GM21825 (cell line): ENCODE measurements at regions not wholly inside any gene's neighbourhood (a gene's known extent, or its start where the extent isn't known, plus 50 kb on each side); places are given as distances from the start of the nearest gene placed in this dataset.
"Not testable (repeated sequence)": the region's sequence is repeated elsewhere in the genome, so short reads cannot be mapped to it uniquely, and the experiment has no call there.

ENCODE experiments used
- ATAC-seq: cut with Tn5 transposase; IDR thresholded peaks from one replicate; pipeline ENCODE4 v1.9.1; 2021; ENCODE audit warnings: mild to moderate bottlenecking, moderate library complexity; ENCODE audit not compliant: unreplicated experiment

- ATAC-seq, result not testable (repeated sequence)
Measured at GRCh38 chr17:445839-446238, 93.2 kb upstream of the RPH3AL start, which contains the start of gene RFLNB. TSS of gene RFLNB (minus strand) at chr17:445939.

DNA sequence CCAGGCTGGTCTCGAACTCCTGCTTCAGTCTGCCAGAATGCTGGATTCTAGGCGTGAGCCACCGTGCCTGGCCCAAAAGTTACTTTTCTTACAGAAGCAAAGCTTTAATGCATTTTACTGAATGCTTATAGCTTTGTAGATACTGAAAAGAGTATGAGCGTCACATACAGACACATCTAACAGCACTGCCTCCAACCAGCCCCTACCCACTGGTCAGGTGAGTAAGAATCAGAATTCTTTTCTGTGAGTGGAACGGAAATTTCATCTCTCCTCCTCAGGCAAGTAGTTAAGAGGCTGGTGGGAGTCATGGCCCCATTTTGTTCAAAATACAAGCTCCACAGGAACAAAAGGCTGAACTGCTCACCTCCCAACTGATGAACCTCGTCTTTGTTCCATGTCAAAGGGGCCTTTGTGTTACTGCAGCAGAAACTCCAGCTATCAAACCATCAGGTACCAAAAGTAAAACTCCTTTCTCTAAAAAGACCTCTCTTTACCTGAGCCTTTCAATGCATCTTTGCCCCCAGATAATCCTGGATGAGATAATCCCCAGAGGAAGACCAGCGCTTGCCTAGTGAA, 92.4 kb upstream of the RPH3AL start:
- no peak for ATAC-seq

GRCh38 chr17:443109-443508, 90.5 kb upstream of the RPH3AL start:
- ATAC-seq, result no peak

- no peak for ATAC-seq
Measured at GRCh38 chr17:441155-441950, 88.7 kb upstream of the RPH3AL start.

DNA sequence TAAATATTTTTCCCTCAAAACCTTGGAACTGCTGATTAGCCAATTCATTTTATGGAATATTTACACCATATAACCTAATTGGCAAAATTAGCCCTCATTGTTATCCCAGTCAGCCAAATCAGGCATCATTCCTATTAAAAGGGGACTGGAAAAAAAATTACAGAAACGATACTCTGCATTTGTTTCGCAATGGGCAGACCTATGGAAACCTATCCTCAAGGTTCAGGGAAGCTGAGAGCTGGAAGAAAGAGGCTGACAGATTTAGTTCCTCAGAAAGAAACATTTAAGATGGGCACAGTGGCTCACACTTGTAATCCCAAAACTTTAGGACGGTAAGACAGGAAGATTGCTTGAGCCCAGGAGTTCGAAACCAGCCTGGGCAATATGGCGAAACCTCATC, 85.6 kb upstream of the RPH3AL start:
- no peak for ATAC-seq

- ATAC-seq, result no peak
Measured at GRCh38 chr17:437545-437944, 84.9 kb upstream of the RPH3AL start.

GRCh38 chr17:436571-436970, 84.0 kb upstream of the RPH3AL start:
- no peak for ATAC-seq

GRCh38 chr17:432471-432870, 79.9 kb upstream of the RPH3AL start:
- ATAC-seq, result not testable (repeated sequence)

GRCh38 chr17:431494-431893, 78.9 kb upstream of the RPH3AL start:
- ATAC-seq, result no peak

- no peak for ATAC-seq
Measured at GRCh38 chr17:429589-429988, 77.0 kb upstream of the RPH3AL start.

DNA sequence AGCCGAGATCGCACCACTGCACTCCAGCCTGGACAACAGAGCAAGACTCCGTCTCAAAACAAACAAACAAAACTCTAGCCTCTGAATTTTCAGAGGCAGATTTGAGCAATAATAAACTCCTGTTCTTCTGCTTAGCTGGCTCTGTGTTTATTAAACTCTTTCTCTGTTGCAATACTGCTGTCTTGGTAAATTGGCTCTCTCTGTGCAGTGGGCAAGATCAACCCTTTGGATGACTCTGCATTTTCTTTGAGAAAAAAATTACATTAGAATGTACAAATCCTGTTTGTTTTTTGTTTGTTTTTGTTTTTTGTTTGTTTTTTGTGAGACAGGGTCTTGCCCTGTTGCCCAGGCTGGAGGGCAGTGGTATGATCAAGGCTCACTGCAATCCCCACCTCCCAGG, 75.8 kb upstream of the RPH3AL start:
- no peak for ATAC-seq

DNA sequence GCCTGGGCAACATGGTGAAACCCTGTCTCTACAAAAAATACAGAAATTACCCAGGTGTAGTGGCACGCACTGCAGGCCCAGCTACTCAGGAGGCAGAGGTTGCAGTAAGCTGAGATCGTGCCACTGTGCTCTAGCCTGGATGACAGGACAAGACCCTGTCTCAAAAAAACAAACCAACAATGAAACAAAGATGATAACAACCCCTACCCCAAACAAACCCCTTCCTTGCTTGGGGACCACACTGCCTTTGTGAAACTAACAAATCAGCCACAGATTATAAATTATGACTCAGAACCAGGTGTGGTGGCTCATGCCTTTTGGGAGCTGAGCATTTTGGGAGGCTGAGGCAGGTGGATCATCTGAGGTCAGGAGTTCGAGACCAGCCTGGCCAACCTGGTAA, 75.3 kb upstream of the RPH3AL start:
- no peak for ATAC-seq

GRCh38 chr17:427327-427726, 74.7 kb upstream of the RPH3AL start:
- ATAC-seq, result no peak

DNA sequence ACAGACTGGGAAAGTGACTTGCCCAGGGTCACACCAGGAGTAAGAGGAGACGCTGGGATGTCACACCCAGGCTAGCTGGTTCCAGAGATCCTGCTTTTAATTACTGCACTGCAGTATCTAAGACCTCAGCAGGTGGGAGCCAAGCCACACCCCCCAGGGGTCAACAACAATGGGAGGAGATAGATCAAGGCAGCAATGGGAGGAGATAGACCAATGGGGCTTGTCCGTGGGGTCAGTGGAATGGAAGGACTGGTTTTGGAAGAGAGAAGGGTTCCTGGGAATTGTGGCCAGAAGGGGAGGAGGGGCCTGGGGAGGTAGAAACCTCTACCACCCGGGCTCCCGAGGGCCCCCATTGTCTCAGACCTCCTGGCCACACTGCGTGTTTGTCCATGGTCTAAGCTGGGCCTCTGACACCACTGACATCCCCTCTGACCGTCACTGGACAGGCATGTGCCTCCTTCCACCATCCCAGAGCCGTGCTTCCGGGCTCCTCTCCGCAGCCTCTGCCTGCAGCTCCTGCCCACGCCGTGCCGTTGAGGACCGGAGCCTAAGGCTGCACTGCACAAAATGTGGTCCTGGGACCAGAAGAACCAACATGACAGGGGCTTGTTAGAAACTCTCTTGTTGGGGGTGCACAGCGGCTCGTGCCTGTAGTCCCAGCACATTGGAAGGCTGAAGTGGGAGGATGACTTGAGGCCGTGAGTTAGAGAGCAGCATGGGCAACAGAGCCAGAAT, 69.8 kb upstream of the RPH3AL start:
- no peak for ATAC-seq

DNA sequence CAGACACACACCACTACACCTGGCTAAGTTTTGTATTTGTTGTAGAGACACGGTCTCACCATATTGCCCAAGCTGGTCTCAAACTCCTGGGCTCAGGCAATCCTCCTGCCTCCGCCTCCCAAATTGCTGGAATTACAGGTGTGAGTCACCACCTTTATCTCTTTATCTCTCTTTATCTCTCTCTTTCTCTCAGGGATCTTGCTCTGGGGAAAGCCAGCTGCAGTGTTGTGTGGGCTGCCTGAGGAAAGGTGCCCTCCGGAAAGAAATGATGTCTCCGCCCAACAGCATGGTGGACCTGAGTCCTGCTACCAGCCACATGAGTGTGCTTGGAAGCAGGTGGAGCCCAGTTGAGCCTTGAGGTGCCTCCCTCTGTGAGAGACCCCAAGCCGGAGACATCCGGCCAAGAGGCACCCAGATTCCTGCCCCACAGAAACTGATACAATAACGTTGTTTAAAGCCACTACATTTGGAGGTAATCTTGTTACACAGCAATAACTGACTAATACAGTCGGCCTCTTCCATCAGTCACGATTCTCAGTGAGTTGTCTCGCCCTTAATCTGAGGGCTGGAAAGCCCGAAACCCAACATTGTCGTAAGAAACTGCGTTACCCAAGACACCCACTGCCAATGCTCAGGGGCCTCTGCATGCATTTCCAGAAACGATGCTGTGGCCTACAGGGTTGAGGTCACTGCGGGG, 68.0 kb upstream of the RPH3AL start:
- no peak for ATAC-seq

DNA sequence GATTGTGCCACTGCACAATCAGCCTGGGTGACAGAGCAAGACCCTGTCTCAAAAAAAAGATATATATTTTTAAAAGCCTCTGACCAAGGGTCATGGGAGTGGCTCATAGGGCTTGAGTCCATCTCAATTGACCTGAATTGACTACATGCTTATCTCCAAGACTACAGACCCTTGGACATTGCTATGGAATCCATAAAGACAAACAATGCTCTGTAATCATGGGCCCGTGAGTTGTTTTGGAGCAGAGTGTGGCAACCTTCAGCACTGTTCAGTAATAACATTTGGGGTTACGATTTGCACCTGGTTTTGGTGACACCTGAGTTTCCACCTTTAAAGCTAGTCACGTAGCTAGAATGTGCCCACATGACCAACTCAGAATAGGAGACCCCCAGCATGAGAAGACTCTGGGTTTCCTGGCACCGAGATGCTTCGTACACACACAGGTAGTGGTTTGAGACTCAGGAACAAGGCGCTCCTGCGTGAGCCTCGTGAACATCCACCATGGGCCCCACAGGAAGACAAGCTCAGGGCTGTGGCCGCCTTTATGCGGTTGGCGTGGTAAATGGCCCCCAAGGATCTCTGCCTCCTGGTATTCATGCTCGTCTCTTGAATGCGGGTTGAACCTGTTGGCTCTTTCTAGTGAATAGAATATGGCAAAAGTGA, 66.6 kb upstream of the RPH3AL start:
- ATAC-seq, result no peak

DNA sequence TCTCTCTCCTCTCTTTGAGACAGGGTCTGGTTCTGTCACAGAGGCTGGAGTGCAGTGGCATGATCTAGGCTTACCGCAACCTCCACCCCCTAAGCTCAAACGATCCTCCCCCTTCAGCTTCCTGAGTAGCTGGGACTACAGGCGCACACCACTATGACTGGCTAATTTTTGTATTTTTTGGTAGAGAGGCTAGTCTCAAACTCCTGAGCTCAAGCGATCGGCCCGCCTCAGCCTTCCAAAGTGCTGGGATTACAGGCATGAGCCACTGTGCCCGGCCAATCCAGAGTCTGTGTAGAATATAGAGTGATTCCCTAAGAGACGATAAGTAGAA, 65.8 kb upstream of the RPH3AL start:
- no peak for ATAC-seq

- no peak for ATAC-seq
Measured at GRCh38 chr17:417691-418420, 65.2 kb upstream of the RPH3AL start.

- peak; percentile 41 for ATAC-seq
Measured at GRCh38 chr17:416293-417206, 63.9 kb upstream of the RPH3AL start.
